GM23338 (cell line): ENCODE measurements at regions not wholly inside any gene's neighbourhood (a gene's known extent, or its start where the extent isn't known, plus 50 kb on each side); places are given as distances from the start of the nearest gene placed in this dataset.

ENCODE experiments used
- ATAC-seq: fragments of 200-7000 bp; cut with Tn5 transposase; 3 replicates; pipeline ENCODE4 v1.9.1; 2020
- DNase-seq: peaks from one replicate; pipeline ENCODE4 v3.0.0-alpha.2; 2015; ENCODE audit warnings: low spot score
- H2AFZ ChIP-seq: fragments of 200-600 bp; sonication (generic); 2 replicates; pipeline ENCODE4 v1.8.0; 2016; ENCODE audit warnings: antibody characterized with exemption, mild to moderate bottlenecking, moderate library complexity
- H3F3A ChIP-seq: fragments of 200-600 bp; sonication (generic); replicated peaks from 2 replicates; pipeline ENCODE4 v1.8.0; 2017; ENCODE audit warnings: antibody characterized with exemption, mixed run types, low read depth
- H3K27ac ChIP-seq: fragments of 200-600 bp; sonication (generic); 2 replicates; pipeline ENCODE4 v1.6.1; 2016; ENCODE audit warnings: low read depth
- H3K27me3 ChIP-seq: fragments of 200-600 bp; sonication (generic); 2 replicates; pipeline ENCODE4 v1.8.0; 2016; ENCODE audit warnings: mild to moderate bottlenecking, mixed run types, moderate library complexity; ENCODE audit not compliant: insufficient read depth
- H3K36me3 ChIP-seq: fragments of 200-600 bp; sonication (generic); 2 replicates; pipeline ENCODE4 v1.8.0; 2016; ENCODE audit warnings: mild to moderate bottlenecking; ENCODE audit not compliant: insufficient read depth
- H3K4me1 ChIP-seq: fragments of 200-600 bp; sonication (generic); 2 replicates; pipeline ENCODE4 v1.8.0; 2016; ENCODE audit warnings: mild to moderate bottlenecking, moderate library complexity; ENCODE audit not compliant: insufficient read depth
- H3K4me2 ChIP-seq: fragments of 200-600 bp; sonication (generic); 2 replicates; pipeline ENCODE4 v1.7.1; 2017; ENCODE audit warnings: mixed run types
- H3K4me3 ChIP-seq: fragments of 200-600 bp; sonication (generic); 2 replicates; pipeline ENCODE4 v1.6.1; 2016; ENCODE audit warnings: mixed run types
- H3K79me2 ChIP-seq: fragments of 200-600 bp; sonication (generic); replicated peaks from 2 replicates; pipeline ENCODE4 v1.8.0; 2017; ENCODE audit warnings: mild to moderate bottlenecking; ENCODE audit not compliant: insufficient read depth
- H3K9me2 ChIP-seq: fragments of 200-600 bp; sonication (generic); 2 replicates; pipeline ENCODE4 v1.8.0; 2017; ENCODE audit not compliant: insufficient read depth
- H4K20me1 ChIP-seq: fragments of 200-600 bp; sonication (generic); replicated peaks from 2 replicates; pipeline ENCODE4 v1.8.0; 2017; ENCODE audit warnings: mild to moderate bottlenecking; ENCODE audit not compliant: insufficient read depth
- H3K27ac Mint-ChIP-seq: 2 replicates; pipeline ENCODE4 v1.8.0; 2020; ENCODE audit warnings: inconsistent platforms, mild to moderate bottlenecking, moderate library complexity, mixed read lengths
- H3K27me3 Mint-ChIP-seq: 3 replicates; pipeline ENCODE4 v1.8.0; 2022; ENCODE audit warnings: low read depth, mild to moderate bottlenecking, moderate library complexity, mixed read lengths, inconsistent platforms; ENCODE audit not compliant: insufficient read depth, poor library complexity
- H3K36me3 Mint-ChIP-seq: 3 replicates; pipeline ENCODE4 v1.8.0; 2021; ENCODE audit warnings: low read depth, mild to moderate bottlenecking, inconsistent platforms, moderate library complexity, mixed read lengths
- H3K4me1 Mint-ChIP-seq: 3 replicates; pipeline ENCODE4 v1.8.0; 2020; ENCODE audit warnings: mild to moderate bottlenecking, inconsistent platforms, mixed read lengths
- H3K4me3 Mint-ChIP-seq: 3 replicates; pipeline ENCODE4 v1.8.0; 2021; ENCODE audit warnings: moderate library complexity, mild to moderate bottlenecking, inconsistent platforms, mixed read lengths
- H3K9me3 Mint-ChIP-seq: 3 replicates; pipeline ENCODE4 v1.8.0; 2020; ENCODE audit warnings: moderate library complexity, mild to moderate bottlenecking, inconsistent platforms, mixed read lengths
- CREB1 ChIP-seq: fragments of 250-450 bp; sonication (Bioruptor Pico); IDR thresholded peaks from 2 replicates; pipeline ENCODE4 v1.5.0; 2020; ENCODE audit warnings: low read depth, mild to moderate bottlenecking, moderate library complexity
- CTCF ChIP-seq, 2 experiments: fragments of 200-600 bp in 1 of 2; sonication (generic) in 1 of 2; conservative IDR thresholded peaks; 2 replicates each; pipeline versions ENCODE4 v1.5.1 to v1.6.1; 2016 to 2017; ENCODE audit warnings: antibody characterized with exemption in 2 of 2, low read depth in 2 of 2, mild to moderate bottlenecking in 2 of 2, moderate library complexity in 1 of 2
- ETS1 ChIP-seq: IDR thresholded peaks from 2 replicates; pipeline ENCODE4 v1.6.1; 2016; ENCODE audit warnings: antibody characterized with exemption
- EZH2 ChIP-seq: fragments of 200-600 bp; sonication (generic); IDR thresholded peaks from one replicate; pipeline ENCODE4 v1.8.0; 2017; ENCODE audit warnings: antibody characterized with exemption, mild to moderate bottlenecking, low read depth; ENCODE audit not compliant: unreplicated experiment
- JUNB ChIP-seq: IDR thresholded peaks from one replicate; pipeline ENCODE4 v1.6.1; 2016; ENCODE audit warnings: antibody characterized with exemption; ENCODE audit not compliant: unreplicated experiment
- NANOG ChIP-seq: IDR thresholded peaks from 2 replicates; pipeline ENCODE4 v1.6.1; 2016; ENCODE audit warnings: antibody characterized with exemption, borderline replicate concordance
- POLR2AphosphoS5 ChIP-seq: IDR thresholded peaks from 2 replicates; pipeline ENCODE4 v1.6.1; 2016; ENCODE audit warnings: antibody characterized with exemption, low read depth
- REST ChIP-seq: IDR thresholded peaks from one replicate; pipeline ENCODE4 v1.6.1; 2018; ENCODE audit warnings: antibody characterized with exemption; ENCODE audit not compliant: unreplicated experiment
- STAT1 ChIP-seq: IDR thresholded peaks from one replicate; pipeline ENCODE4 v1.6.1; 2016; ENCODE audit warnings: antibody characterized with exemption; ENCODE audit not compliant: unreplicated experiment
- ZNF114 ChIP-seq: fragments of 250-450 bp; sonication (Bioruptor Pico); IDR thresholded peaks from 2 replicates; pipeline ENCODE4 v1.5.0; 2020; ENCODE audit warnings: mild to moderate bottlenecking, moderate library complexity
- ZNF331 ChIP-seq: fragments of 250-450 bp; sonication (Bioruptor Pico); IDR thresholded peaks from 2 replicates; pipeline ENCODE4 v1.5.0; 2020; ENCODE audit warnings: low read depth, mild to moderate bottlenecking, moderate library complexity

GRCh38 chr14:29039171-29039570 lies 272.6 kb downstream of the FOXG1 start:
- ATAC-seq: peak; percentile 59

GRCh38 chr14:29042551-29042950 lies 276.0 kb downstream of the FOXG1 start:
- Histone ChIP-seq H2AFZ (no peak overlapping the region), H3K4me2 (no peak overlapping the region), H3K79me2 (no peaks in the 10 kb centered on the region), H3K4me1 (0 out of 2 replicates have a peak, but pooled peaks cover 8% of the 10 kb centered on the region), H3K27ac (no peak overlapping the region), H3K9me2 (no peaks in the 10 kb centered on the region), H3F3A (no peaks in the 10 kb centered on the region), H3K4me3 (no peak overlapping the region), H3K36me3 (no peaks in the 10 kb centered on the region), H3K27me3 (no peaks in the 10 kb centered on the region), H4K20me1 (no peaks in the 10 kb centered on the region)
- no peak for DNase-seq
- H3K9me3 Mint-ChIP-seq: no peaks in the 10 kb centered on the region
- ATAC-seq: no peak
- no peak overlapping the region; the same call in 1 of the 2 replicates for H3K27ac Mint-ChIP-seq
- H3K4me1 Mint-ChIP-seq: peaks cover 13% of the 10 kb centered on the region
- no peaks in the 10 kb centered on the region for H3K36me3 Mint-ChIP-seq
- no peaks in the 10 kb centered on the region for H3K27me3 Mint-ChIP-seq
- no peak overlapping the region for H3K4me3 Mint-ChIP-seq
- no peak for TF ChIP-seq CTCF (conservative IDR thresholded peaks at IDR 0.05; ENCODE audit: low read depth in 2 of 2)
- no peak for TF ChIP-seq ETS1
- no peak for TF ChIP-seq JUNB
- TF ChIP-seq EZH2: no peak
- no peak for TF ChIP-seq ZNF331
- TF ChIP-seq NANOG: no peak
- TF ChIP-seq STAT1: no peak
- TF ChIP-seq POLR2AphosphoS5: no peak
- no peak for TF ChIP-seq REST
- TF ChIP-seq ZNF114: no peak
- no peak for TF ChIP-seq CREB1 (CRISPR knock-in tag)

More at GRCh38 chr14:29039171-29039570, 272.6 kb downstream of the FOXG1 start:
- Histone ChIP-seq H3K27me3 (no peaks in the 10 kb centered on the region), H4K20me1 (no peaks in the 10 kb centered on the region), H3K27ac (no peak overlapping the region), H3F3A (no peaks in the 10 kb centered on the region), H3K36me3 (no peaks in the 10 kb centered on the region), H3K4me1 (0 out of 2 replicates have a peak, but pooled peaks cover 8% of the 10 kb centered on the region), H3K4me2 (no peak overlapping the region), H3K79me2 (no peaks in the 10 kb centered on the region), H3K9me2 (no peaks in the 10 kb centered on the region), H3K4me3 (no peak overlapping the region), H2AFZ (no peak overlapping the region)
- no peak overlapping the region for H3K4me3 Mint-ChIP-seq
- H3K27me3 Mint-ChIP-seq: no peaks in the 10 kb centered on the region
- no peak for TF ChIP-seq CREB1 (CRISPR knock-in tag)
- H3K36me3 Mint-ChIP-seq: no peaks in the 10 kb centered on the region
- H3K27ac Mint-ChIP-seq: peak overlapping the region; percentile 75
- no peaks in the 10 kb centered on the region for H3K9me3 Mint-ChIP-seq
- peaks cover 15% of the 10 kb centered on the region for H3K4me1 Mint-ChIP-seq
- peak; percentile 32 for DNase-seq
